Activated T-helper 1 cell treated with Interleukin-2 at 50 U/mL for 16 hours (primary cell): ENCODE measurements at regions not wholly inside any gene's neighbourhood (a gene's known extent, or its start where the extent isn't known, plus 50 kb on each side); places are given as distances from the start of the nearest gene placed in this dataset.
"Not testable (repeated sequence)": the region's sequence is repeated elsewhere in the genome, so short reads cannot be mapped to it uniquely, and the experiment has no call there.

ENCODE experiments used
- DNase-seq: peaks from one replicate; pipeline ENCODE4 v3.0.0-alpha.2; 2020; ENCODE audit warnings: low read depth

- DNase-seq, result no peak
Observed at GRCh38 chr11:127943152-127943551, 644.2 kb downstream of the ETS1 start.

DNA sequence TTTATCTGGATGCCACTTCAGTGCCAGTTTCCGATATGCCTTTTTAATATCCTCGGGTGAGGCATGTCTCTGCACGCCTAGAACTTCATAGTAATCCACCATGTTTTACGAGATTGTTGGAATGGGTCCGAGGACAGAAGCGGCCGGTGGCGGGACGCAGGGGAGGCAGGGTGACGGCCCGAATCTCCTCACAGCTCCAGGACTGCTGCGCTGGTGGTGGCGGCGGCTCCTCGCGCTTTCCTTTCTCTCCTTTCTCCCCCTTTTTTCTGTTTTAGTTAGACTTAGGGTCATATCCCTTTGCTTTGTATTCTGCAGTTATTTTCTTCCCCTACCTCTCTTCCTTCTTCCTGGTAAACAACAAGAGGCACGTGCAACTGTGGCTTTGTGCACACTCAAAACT, 645.8 kb downstream of the ETS1 start:
- DNase-seq, result not testable (repeated sequence)

DNA sequence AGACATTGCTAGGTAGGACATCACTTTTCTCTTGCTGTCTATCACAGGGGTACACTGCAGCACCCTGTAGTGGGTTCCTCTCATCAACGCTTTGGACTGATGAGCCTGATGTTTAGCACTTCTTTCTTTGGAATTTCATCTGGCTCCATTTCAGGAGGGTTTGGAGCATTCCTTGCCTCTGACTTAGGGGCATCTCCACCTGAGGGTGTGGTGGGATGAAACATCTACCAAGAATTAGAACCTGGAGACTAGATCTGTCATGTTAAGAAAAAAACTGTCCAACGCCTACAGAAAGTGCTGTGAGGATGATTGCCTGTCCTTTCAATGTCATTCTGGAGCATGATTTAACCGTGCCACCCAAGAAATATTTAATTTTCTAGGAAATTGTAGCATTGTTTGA, 648.4 kb downstream of the ETS1 start:
- DNase-seq, result no peak

- no peak for DNase-seq
Observed at GRCh38 chr11:127935081-127935480, 652.3 kb downstream of the ETS1 start.

GRCh38 chr11:127933961-127934360, 653.4 kb downstream of the ETS1 start:
- DNase-seq, result not testable (repeated sequence)

DNA sequence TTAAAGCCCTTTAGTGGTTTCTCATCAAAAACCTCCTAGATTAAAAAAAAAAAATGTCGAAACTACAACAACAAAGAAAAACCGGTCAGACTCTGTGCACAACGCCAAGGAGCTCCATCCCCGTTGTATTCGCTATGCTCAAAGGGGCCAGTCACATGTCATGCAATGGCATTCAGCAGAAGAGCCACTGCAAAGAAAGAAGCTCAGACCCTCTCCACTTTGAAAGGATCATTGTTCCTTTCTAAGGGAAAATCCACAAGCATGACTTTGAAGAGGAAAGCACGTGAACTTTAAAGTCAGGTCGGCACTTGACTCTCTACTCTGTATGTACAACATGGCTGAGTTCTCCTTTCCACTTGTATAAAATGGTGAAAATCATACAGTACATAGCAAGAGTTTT, 655.6 kb downstream of the ETS1 start:
- no peak for DNase-seq

GRCh38 chr11:127926721-127927120, 660.6 kb downstream of the ETS1 start:
- no peak for DNase-seq

GRCh38 chr11:127925475-127925874, 661.9 kb downstream of the ETS1 start:
- no peak for DNase-seq

- DNase-seq, result no peak
Observed at GRCh38 chr11:127919206-127920000, 668.0 kb downstream of the ETS1 start.

- DNase-seq, result no peak
Observed at GRCh38 chr11:127902382-127902781, 685.0 kb downstream of the ETS1 start.

DNA sequence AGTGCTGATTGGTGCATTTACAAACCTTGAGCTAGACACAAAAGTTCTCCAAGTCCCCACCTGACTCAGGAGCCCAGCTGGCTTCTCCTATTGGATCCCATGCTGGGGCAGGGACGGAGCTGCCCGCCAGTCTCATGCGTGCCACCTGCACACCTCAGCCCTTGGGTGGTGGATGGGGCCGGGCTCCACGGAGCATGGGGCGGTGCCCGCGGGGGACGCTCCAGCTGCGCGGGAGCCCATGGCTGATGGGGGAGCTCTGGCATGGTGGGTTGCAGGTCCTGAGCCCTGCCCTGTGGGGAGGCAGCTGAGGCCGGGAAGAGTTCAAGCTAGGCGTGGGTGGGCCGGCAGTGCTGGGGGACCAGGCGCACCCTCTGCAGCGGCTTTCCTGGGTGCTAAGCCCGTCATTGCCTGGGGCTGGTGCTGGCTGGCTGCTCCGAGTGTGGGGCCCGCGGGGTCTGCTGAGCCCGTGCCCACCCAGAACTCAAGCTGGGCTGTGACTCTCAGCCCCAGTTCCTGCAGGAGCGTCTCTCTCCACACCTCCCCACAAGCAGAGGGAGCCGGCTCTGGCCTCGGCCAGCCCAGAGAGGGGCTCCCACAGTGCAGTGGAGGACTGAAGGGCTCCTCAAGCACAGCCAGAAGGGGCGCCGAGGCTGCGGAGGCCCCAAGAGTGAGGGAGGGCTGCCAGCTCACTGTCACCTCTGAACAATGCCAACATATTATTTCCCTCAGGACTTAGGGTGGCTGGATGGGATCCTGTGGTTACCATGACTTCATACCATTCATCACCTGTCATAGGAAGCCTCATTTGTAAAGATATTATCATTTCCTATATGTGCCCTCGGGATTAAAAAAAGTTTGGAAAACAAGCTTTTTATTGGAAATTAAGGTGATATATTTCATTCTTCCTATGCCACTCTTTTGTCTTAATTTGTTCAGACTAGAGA, 688.7 kb downstream of the ETS1 start:
- DNase-seq, result no peak

- DNase-seq, result no peak
Observed at GRCh38 chr11:127895776-127896175, 691.6 kb downstream of the ETS1 start.

DNA sequence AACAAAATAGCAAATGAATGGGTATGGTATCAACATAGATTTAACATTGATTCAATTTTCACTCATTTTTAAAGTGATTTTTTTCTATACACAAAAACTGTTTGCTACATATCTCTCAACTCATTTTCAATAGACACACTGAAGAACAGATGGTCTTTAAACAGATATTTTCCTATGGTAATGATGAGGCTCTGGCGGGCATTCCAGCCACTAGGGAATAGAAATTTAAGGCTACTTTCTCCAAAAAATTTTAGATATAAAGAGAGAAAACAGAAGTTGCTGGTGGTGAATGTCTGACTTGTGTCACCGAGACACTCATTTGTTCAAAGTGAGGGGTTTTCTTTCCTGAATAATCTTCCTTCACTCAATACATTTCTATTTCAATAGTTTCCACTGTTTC, 693.0 kb downstream of the ETS1 start:
- no peak for DNase-seq

DNA sequence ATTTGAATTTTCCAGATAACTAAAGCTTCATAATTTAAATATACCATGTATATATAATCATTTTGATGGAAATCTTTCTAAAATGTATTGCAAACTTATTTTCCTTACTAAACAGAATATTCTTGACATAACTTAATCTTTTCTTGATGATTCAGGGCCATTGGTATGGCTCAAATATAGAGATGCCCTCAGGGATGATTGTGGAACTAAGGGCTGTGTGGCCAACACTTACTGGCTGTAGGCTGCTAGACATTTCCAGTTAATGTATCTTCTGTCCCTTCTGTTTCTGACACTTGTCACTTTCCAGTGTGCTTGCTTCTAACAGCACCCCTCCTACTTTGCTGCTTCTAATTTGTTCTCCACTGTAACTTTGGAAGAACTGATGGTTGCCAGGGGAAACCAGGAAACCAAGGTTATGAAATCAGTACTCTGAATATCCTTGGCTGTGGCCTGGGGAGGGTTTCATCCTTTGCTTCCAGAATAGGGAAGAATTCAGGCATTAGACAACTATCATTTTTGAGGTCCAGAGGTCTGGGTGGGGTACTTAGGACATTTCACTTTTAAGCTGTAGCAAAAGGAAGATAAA, 697.2 kb downstream of the ETS1 start:
- no peak for DNase-seq

- no peak for DNase-seq
Observed at GRCh38 chr11:127888386-127888785, 699.0 kb downstream of the ETS1 start.

GRCh38 chr11:127875131-127875530, 712.2 kb downstream of the ETS1 start:
- DNase-seq, result no peak

DNA sequence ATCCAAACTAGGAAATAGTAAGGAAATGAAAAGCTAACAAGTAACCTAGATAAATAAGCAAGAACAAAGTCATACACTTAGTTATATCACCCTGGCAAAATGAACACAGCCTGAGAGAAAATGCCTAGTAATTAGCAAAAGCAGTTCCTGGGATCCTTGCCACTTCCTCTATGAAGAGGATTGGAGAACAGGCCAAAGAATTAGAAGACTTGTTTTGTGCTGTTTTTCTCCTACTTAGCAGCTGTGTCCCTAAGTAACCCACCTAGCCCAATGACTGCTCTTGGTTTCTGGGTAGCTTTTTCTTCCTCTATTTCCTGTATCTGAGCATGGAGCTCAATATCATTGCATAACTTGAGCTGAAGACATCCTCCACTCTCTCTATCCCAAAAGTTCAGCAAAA, 713.9 kb downstream of the ETS1 start:
- no peak for DNase-seq

GRCh38 chr11:127866109-127866508, 721.2 kb downstream of the ETS1 start:
- DNase-seq, result no peak

GRCh38 chr11:127864861-127865260, 722.5 kb downstream of the ETS1 start:
- no peak for DNase-seq

DNA sequence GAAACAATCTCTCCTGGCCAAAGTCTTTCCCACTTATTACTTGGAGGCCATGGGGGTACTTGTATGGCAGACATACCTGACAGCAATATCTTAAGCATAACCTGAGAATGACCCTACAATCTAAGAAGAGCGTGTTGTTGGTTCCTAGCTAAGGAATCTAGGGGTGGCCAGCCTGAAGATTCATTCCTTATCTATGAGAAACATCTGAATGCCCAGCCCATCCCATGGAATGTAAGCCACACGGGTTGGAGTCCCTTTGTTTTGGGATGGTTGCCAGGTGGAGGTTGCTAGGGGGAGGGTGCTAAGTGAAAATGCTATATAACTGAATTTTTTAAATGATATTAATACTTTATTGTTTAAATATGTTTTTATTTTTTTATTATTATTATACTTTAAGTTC, 725.0 kb downstream of the ETS1 start:
- no peak for DNase-seq

GRCh38 chr11:127859941-127860354, 727.4 kb downstream of the ETS1 start:
- DNase-seq, result no peak

DNA sequence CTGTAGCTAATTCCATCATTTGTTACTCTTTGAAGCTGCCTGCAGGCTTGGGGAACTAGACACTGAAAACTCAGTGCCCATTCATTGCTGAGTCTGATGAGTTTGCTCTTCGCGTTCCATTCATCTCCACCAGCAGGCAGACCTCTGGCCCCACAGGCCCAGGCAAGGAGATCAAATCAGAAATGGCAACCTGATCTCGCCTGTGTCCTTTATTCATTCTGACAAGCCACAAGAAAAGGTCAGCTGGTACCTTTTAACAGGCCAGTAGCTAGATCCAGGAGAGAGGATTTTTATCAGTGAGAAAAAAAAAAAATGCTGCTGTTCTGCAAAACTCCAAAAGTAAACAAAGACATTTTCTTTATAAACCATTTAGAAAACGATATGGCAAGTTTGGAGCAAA, 742.5 kb downstream of the ETS1 start:
- DNase-seq, result no peak
